GM12865 (cell line): ENCODE measurements at regions not wholly inside any gene's neighbourhood (a gene's known extent, or its start where the extent isn't known, plus 50 kb on each side); places are given as distances from the start of the nearest gene placed in this dataset.

ENCODE experiments used
- DNase-seq: peaks from one replicate; pipeline ENCODE4 v3.0.0; 2010; ENCODE audit warnings: low read depth
- H3K4me3 ChIP-seq: 2 replicates; pipeline ENCODE4 v1.5.1; 2011; ENCODE audit warnings: mild to moderate bottlenecking, low read depth, low read length, control low read depth
- CTCF ChIP-seq: IDR thresholded peaks from 2 replicates; pipeline ENCODE4 v1.5.1; 2011; ENCODE audit warnings: low read length, control low read depth, low read depth, inconsistent platforms; ENCODE audit not compliant: insufficient read depth; ENCODE audit errors: missing control alignments

- H3K4me3 ChIP-seq: no peak overlapping the region
- TF ChIP-seq CTCF: no peak
- DNase-seq: no peak
These were observed 194.0 kb upstream of the LRRN1 start for GRCh38 chr3:3605226-3605625.

DNA sequence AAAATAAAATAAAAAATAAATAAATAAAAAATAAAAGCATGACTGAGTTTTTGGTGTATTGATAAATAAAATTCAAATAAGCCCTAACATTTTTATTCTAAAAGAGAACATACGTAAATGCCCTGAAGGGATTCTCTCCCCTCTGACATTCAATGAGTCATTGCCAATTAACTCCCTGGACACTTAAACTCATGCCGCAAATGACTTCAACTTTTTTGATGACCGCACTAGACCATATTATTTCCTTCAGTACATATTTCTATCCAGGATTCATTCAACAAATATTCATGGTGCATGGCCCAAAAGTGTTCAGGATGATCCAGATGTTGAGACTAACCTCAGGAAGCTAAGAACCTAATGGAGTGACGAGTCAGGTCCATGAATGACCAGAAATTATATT is 195.9 kb upstream of the LRRN1 start:
- no peak for TF ChIP-seq CTCF
- no peak overlapping the region for H3K4me3 ChIP-seq
- DNase-seq: no peak

DNA sequence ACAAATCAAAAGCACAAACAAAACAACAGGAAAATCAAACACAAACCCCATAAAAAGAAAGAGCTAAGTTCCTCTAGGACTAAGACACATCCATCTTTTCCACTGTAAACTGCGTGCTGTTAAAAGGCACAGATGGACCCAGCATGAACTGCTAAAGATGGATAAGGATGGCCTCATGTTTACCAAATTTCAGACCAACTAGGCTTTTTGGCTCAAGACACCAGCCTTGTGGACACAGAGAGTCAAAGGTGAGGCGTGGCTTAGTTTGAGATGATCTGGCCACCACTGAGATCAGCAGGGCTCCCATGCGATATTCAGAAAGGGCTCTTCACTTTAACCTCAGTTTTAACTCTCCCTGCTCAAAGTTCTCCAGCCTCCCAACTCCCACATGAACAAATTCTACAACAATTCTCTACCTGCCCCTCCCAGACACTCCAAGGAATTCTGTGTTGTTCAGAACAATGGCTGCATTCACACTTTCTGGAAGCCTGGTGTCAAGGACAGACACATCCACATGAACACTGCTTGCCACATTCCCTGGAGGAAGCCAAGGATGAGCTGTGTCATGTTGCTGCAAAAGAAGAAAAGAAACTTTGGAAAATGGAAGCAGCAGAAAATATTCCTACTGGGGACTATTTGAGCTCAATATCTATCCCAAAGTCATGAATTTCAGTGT is 198.4 kb upstream of the LRRN1 start:
- DNase-seq: no peak
- TF ChIP-seq CTCF: no peak
- no peak overlapping the region for H3K4me3 ChIP-seq

- no peak overlapping the region for H3K4me3 ChIP-seq
- no peak for TF ChIP-seq CTCF
- no peak for DNase-seq
These were observed 200.2 kb upstream of the LRRN1 start for GRCh38 chr3:3599016-3599415.

DNA sequence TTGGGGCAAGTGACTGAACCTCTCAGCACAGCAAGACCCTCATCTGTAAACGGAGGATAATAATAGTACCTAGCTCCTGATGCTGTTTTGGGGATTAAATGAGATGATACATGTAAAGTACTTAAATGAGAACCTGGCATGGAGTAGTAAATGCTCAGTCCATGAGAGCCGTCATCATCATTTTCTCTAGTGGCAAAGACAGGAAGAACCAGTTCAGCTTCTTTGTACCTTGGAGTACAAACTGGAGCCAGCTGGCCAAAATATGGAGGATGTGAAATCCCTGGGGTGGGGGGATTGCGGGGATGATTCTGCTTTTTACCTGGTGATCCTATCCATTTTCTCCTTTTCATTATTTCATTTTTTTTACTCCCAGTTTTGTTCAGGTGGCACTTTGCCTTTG is 204.2 kb upstream of the LRRN1 start:
- TF ChIP-seq CTCF: no peak
- H3K4me3 ChIP-seq: no peak overlapping the region
- DNase-seq: no peak

GRCh38 chr3:3589715-3590130 is 209.5 kb upstream of the LRRN1 start:
- TF ChIP-seq CTCF: no peak
- no peak overlapping the region for H3K4me3 ChIP-seq
- DNase-seq: peak; percentile 62

- no peak for DNase-seq
- no peak overlapping the region for H3K4me3 ChIP-seq
- TF ChIP-seq CTCF: no peak
These were observed 211.6 kb upstream of the LRRN1 start for GRCh38 chr3:3587647-3587972.
